GM21381 (cell line): ENCODE measurements at regions not wholly inside any gene's neighbourhood (a gene's known extent, or its start where the extent isn't known, plus 50 kb on each side); places are given as distances from the start of the nearest gene placed in this dataset.
"Not testable (repeated sequence)": the region's sequence is repeated elsewhere in the genome, so short reads cannot be mapped to it uniquely, and the experiment has no call there.

Source experiments
- ATAC-seq: cut with Tn5 transposase; IDR thresholded peaks from one replicate; pipeline ENCODE4 v1.9.1; 2021; ENCODE audit warnings: mild to moderate bottlenecking, moderate library complexity; ENCODE audit not compliant: unreplicated experiment

DNA sequence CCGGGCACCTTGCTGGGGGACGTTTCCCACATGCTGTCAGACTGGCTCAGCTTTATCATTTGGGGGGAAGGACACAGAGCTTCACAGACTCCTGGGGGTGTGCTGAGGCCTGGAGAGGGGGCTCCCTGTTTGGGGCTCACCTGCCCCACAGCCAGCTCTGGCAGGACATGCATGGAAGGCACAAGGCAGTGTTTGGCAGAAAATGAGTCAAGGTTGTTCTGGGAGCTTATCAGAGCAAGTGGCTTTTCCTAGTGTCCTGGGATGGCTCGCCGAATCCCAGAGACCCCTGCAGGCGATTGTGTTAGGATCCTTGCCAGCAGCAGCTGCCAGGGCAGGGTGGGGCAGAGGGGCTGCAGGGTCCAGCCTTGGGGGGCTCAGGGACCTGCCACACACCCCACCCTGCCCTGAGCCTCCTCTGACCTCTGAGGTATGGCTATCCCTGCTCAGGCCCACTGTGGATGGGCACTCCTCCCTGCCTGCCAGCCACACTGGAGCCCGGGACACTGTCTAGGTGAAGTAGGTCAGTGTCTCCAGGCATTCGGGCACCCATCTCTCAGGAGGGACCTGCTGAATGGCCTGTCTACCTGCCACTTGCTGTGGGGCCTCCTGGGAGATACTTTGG lies 1323.0 kb downstream of the BRD1 start:
- no peak for ATAC-seq

DNA sequence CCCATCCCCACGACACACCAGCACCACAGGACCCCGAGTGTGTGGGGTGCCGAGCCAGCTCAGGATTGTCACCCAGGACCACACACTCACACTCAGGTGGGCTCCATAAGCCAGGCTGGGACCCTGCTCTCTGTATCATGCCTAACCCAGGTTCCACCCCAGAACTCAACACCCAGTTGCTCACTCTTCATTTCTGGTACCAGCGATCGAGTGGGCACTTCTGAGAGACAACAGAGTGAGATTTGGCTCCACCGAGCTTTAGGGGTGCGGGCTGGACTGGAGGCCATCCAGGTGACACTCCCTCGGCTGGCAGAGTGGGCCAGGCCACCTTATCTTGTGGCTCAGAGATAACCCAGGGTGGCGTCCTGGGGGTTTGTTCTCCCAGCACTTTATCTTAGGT lies 1323.8 kb downstream of the BRD1 start:
- ATAC-seq: no peak

GRCh38 chr22:48503035-48503625 lies 1324.5 kb downstream of the BRD1 start:
- no peak for ATAC-seq

- no peak for ATAC-seq
Observed at GRCh38 chr22:48501231-48501750, 1326.4 kb downstream of the BRD1 start.

DNA sequence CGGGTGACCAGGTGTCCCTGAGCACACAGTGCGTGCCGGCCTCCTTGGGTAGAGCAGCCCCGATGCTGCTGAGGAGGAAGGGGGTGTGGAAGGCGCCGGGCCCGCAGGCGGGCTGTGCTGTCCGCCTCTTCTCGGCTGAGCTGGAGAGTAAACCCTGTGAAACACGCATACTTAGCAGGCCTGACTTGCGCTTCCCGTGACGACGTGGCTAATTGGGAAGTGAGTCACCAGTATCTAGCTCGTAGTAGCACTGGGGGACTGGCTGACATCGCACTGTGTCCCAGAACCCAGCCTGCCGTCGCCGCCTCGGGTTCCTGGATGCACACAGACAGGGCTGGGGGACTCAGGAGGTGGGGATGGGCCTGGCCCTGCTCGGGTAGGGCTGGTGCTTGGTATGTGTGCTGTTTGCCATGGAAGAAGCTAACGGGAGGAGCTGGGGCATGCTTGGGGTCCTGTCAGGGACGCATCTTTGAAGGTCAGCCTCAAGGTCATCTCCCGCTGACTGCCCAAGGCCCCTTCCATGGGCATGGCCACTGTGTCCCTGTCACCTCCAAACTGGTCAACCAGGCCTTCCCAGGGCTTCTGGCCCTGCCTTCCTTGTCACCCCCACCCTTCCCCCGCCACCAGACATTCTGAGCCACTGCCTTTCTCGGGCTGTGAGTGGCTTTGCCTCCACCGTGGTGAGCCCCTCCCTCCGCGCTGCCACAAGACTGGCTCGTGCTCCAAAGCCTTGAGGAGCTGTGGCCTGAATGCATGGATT lies 1327.0 kb downstream of the BRD1 start:
- no peak for ATAC-seq

DNA sequence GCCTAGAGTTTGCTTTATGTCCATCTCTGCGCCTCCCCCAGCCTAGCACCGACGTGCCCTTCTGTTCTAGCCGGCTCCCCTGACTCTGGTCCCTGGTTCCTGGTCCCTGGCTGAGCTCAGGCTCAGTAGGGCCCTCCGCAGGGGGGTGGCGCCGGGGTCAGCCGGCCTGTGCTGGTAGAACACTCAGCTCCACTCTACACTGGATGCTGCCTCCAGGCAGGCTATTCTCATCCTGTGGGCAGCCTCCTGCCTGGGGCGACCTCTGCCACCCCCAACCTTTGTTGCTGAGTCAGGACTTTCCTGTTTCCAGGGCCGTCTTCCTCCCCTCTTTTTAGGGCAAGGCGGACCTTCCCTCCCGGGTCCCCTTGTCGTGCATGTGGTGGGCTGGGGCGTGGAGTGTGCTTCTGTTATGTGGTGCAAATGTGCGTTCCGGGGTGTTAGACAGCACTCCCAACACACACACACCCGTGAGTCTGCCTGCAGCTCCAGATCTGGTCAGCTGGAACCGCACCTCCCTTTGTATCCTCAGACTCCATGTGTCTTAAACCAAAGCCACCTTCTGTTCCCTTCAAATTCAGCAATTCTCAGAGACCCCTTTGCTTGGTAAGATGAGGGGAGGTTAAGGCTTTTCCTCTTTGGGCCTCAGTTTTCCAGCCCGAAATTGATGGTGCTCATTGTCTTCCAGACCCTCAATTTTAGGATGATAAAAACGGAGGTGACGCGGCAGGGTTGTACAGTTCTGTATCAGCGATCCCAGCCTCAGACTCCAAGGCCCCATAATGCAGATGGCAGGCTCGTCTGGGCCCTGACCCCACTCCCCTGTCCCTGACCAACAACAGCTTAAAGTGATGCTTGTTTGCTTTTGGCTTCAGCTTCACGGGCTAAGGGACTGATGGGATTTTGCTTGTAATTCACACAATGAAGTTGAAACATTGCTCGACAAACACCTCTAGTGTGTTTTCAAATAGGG lies 1327.9 kb downstream of the BRD1 start:
- ATAC-seq: no peak

DNA sequence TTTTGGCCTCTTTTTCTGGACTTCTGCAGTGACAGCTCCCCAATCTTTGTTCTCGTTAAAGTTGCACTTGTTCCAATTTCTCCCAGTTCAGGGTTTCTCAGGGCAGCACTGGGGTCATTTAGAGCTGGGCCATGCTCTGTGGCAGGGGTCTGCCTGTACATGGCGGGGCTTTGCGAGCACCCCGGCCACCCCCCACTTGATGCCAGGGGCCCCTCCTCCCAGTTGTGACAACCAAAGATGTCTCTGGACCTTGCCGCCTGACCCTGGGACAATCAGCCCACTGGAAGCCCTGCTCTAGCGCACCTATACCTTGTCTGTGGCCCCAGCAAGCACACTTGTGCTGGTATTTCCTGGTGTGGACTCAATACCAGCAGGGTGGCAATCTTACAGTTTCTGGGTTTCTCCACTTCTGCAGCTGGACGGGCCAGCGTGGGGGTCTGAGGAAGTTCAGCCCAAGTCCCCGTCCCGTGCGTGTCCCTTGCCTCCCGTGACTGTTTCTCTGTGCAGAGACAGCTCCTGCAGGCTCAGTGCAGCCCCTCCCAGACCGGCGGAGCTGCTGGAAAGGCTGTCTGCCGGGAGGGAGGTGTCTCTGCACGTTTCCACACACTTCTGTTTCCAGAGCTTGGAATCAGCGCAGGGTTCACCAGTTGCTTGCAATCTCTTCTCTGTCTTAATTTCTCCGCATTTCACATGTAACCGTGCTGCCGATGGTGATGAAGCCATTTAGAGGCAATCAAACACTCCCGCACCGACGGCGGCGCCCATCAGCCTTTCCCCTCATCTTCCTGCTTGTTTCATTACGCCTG lies 1328.9 kb downstream of the BRD1 start:
- no peak for ATAC-seq

DNA sequence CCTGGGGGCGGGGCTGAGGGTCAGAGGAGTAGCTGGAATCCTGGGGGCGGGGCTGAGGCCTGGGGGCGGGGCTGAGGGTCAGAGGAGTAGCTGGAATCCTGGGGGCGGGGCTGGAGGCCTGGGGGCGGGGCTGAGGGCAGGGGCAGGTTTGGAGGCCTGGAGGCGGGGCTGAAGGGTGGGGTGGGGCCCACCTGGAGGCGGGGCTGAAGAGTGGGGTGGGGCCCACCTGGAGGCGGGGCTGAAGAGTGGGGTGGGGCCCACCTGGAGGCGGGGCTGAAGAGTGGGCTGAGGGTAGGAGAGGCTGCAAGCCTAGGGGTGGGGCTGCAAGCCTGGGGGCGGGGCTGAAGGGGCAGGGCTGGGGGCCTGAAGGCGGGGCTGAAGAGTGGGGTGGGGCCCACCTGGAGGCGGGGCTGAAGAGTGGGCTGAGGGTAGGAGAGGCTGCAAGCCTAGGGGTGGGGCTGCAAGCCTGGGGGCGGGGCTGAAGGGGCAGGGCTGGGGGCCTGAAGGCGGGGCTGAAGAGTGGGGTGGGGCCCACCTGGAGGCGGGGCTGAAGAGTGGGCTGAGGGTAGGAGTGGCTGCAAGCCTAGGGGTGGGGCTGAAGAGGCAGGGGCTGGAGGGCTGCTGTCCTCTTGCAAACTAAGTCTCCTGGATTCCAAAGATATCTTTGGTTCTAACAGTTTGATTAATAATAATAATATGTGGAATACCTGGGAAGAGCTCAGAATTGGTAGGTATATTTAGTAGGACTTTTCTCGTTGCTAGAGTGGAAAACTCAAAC lies 1329.7 kb downstream of the BRD1 start:
- not testable (repeated sequence) for ATAC-seq

DNA sequence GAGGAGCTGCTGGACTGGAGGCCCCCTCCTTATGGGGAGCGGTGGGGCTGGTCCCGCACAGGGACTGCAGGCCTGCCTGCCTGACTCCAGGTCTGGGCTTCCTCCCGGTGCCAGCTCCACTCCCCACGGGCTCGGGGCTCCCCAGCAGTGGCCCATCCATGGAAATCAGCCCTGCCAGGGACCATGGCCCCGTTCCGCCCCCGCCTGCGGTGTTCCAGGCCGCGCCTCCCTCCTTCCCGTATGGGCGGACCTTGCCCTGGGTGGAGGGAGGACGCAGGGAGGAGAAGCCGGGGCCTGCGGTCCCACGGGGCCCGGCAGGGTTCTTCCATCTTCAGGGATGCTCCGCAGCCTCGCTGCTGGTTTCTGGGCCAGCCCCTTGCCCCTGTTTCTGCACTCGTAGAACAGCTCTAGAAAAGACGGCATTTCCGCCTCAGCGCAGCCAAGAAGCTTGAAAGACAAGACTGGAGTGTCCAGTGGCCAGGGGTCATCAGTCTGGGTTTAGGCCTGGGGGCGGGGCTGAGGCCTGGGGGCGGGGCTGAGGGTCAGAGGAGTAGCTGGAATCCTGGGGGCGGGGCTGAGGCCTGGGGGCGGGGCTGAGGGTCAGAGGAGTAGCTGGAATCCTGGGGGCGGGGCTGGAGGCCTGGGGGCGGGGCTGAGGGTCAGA lies 1330.6 kb downstream of the BRD1 start:
- no peak for ATAC-seq

- ATAC-seq: no peak
Observed at GRCh38 chr22:48496226-48496845, 1331.3 kb downstream of the BRD1 start.

GRCh38 chr22:48495751-48496080 lies 1332.0 kb downstream of the BRD1 start:
- ATAC-seq: no peak

GRCh38 chr22:48494968-48495750 lies 1332.5 kb downstream of the BRD1 start:
- no peak for ATAC-seq

DNA sequence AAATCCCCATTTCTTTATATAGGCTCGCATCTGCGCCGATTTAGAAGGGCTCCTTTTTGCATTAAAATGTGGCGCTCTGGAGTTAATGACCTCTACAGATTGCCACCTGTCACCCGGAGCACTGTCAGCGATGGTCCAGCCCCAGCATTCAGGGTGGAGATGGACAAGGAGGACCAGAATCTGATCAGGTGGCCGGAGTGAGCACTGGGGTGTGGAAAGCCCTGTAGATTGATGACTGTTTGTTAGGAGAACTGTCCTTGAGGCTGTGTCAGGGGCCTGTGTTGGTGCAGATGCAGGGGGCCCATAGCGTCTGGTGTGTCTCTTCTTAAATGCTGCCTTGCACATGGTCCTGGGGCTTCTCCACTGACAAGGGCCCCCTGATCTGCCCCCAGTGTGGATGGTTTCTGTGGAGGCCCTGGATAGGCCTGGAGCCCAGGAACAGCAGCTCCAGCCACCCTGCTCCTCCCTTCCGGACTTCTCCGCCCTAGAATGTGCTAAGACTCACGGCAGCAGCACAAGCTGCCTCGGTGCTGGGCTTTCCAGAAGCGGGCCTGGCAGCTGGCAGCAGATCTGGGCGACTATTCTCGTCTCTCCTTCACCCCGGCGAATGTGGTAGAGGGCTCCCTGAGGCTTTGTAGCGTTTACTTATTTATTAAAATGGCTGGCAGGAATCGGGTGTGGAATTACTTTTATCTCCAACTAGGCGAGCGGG lies 1333.3 kb downstream of the BRD1 start:
- ATAC-seq: no peak

DNA sequence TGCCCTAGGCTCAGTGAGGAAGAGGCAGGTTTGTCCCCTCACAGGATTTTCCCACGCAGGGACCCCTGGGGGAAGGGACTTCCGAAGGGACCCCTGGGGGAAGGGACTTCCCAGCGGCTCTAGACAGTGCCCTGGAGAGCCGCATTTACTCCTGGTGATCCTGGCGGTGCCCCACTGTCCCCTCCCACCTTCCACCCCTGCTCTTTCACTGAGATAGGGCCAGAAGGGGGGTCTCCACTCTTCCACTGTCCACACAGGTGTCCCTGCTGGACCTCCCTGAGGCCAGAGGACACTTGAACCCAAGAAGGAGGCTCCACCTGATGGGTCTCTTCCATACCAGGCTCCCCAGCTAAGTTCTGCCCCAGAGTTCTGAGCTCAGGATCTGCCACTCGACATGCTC lies 1333.9 kb downstream of the BRD1 start:
- ATAC-seq: no peak

DNA sequence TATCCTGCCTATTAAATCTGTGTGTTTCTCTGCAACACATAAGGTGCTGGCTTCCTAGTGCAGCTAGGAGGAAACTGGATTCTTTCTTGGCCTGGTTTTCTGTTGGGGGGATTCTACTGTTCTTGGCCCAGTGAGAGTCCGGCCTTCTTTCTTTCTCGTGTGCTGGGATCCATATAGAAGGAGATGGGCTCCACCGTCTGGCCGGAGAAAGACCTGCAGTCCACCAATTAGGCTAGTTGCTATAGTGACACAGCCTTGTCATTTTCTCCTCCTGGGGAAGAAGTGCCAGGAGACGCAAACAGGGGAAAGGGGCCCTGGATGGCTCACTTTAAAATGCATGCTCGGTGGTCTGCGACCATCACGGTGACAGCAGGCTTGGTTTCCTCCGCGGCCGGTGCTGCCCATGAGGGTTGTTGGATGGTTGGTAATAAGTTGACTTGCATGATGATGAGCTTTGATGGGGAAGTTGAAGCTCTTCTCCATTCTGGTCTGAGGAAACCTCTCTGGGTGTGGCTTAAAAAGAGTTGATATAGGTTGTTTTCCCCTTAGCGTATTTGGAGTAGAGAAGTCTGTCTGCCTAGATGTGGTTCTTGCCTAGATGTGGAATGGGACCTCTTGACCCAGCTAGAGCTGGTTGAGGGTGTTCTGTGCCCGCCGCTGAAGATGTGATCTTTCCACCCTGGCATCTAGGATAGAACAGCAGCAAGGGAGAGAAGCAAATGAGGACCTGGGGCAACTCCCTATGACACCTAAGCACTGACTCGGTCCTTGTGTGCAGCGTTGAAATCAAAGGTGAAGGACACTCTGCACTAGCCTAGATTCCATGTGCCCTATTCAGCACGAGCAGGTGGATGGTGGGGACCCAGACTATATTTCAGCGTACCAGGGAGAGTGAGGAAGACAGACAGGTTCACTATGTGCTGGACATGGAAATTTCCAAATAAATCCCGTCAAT lies 1335.0 kb downstream of the BRD1 start:
- ATAC-seq: no peak

GRCh38 chr22:48491451-48491941 lies 1336.2 kb downstream of the BRD1 start:
- ATAC-seq: no peak
